ENCODE measurements at regions not wholly inside any gene's neighbourhood (a gene's known extent, or its start where the extent isn't known, plus 50 kb on each side); places are given as distances from the start of the nearest gene placed in this dataset.

- TF ChIP-seq POLR2A (IDR thresholded peaks at IDR 0.05) (no peak), CTCF (IDR thresholded peaks at IDR 0.05) (no peak)
Observed at GRCh38 chr5:17361331-17361730, 136.7 kb upstream of the TAF11L2 start.

All from testis (tissue), 2 donors.